Fibroblast of mammary gland (primary cell): ENCODE measurements at regions not wholly inside any gene's neighbourhood (a gene's known extent, or its start where the extent isn't known, plus 50 kb on each side); places are given as distances from the start of the nearest gene placed in this dataset.

ENCODE experiments used
- DNase-seq: peaks from one replicate; pipeline ENCODE4 v3.0.0-alpha.2; 2010; ENCODE audit warnings: low read depth
- H3K4me3 ChIP-seq: 2 replicates; pipeline ENCODE4 v1.5.1; 2011; ENCODE audit warnings: low read depth, mild to moderate bottlenecking, low read length, moderate library complexity; ENCODE audit not compliant: control insufficient read depth
- TF ChIP-seq, protein P1 (sequence below): conservative IDR thresholded peaks from 2 replicates; pipeline ENCODE4 v1.5.1; 2011; ENCODE audit warnings: low read depth, low read length, inconsistent platforms; ENCODE audit not compliant: control insufficient read depth, insufficient read depth

DNA sequence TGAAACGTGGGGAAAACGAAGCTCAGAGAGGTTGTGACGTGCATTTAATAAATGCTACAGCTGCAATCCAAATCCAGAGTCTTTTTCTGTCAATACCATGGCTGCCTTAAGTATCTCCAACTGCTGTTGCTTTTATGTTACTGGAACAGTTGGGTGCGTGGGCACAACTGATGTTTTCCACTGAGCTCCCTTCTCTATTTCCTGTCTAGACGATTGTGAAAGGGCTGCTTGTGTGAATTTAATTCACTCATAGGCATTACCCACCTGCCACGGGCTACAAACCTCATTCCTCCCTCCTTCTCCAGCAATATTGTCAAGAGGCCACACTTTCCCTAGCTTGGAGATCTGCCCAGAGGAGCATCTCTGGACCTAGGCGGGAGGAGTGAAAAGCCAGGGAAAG, 526.0 kb downstream of the MID1IP1 start:
- no peak for DNase-seq
- TF ChIP-seq, protein P1, sequence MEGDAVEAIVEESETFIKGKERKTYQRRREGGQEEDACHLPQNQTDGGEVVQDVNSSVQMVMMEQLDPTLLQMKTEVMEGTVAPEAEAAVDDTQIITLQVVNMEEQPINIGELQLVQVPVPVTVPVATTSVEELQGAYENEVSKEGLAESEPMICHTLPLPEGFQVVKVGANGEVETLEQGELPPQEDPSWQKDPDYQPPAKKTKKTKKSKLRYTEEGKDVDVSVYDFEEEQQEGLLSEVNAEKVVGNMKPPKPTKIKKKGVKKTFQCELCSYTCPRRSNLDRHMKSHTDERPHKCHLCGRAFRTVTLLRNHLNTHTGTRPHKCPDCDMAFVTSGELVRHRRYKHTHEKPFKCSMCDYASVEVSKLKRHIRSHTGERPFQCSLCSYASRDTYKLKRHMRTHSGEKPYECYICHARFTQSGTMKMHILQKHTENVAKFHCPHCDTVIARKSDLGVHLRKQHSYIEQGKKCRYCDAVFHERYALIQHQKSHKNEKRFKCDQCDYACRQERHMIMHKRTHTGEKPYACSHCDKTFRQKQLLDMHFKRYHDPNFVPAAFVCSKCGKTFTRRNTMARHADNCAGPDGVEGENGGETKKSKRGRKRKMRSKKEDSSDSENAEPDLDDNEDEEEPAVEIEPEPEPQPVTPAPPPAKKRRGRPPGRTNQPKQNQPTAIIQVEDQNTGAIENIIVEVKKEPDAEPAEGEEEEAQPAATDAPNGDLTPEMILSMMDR, result no peak
- H3K4me3 ChIP-seq, result no peak overlapping the region

DNA sequence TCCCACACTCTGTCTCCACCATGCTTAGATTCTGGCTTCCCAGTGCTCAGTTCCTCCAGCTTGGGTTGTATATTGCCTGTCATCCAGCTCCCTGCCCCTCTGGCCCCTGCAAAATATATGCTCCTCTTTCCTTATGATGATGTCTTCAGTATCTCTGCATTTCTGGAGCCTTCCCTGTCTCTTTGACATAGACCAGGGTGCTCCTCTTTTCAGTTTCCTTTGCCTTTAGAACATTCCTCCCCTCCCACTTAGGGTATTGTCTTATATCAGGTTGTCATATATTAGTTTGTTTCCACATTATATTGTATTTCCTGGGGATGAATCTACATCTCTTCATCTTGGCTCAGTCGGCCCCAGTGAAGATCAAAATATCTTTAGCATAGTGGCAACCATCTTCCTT, 526.4 kb downstream of the MID1IP1 start:
- H3K4me3 ChIP-seq, result no peak overlapping the region
- TF ChIP-seq, protein P1, result no peak
- DNase-seq, result no peak

DNA sequence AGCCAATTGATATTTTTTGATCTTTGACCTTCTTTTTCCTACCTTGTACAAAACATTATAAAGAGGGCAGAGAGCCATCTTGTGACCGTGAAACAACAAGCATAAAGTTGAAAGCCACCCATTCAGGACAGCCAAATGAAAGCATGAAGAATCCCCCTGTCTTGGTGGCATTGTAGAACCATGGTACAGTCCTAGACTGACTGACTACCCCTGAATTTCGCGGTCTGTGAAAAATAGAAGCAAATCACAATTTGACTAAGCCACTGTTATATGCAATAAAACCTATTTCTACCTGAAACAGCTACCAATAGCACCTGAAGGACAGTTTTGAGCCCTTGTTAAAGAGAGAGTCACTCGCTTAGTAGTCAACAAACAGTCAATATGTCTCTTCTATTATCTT, 527.4 kb downstream of the MID1IP1 start:
- no peak overlapping the region for H3K4me3 ChIP-seq
- no peak for DNase-seq
- TF ChIP-seq, protein P1, result no peak

DNA sequence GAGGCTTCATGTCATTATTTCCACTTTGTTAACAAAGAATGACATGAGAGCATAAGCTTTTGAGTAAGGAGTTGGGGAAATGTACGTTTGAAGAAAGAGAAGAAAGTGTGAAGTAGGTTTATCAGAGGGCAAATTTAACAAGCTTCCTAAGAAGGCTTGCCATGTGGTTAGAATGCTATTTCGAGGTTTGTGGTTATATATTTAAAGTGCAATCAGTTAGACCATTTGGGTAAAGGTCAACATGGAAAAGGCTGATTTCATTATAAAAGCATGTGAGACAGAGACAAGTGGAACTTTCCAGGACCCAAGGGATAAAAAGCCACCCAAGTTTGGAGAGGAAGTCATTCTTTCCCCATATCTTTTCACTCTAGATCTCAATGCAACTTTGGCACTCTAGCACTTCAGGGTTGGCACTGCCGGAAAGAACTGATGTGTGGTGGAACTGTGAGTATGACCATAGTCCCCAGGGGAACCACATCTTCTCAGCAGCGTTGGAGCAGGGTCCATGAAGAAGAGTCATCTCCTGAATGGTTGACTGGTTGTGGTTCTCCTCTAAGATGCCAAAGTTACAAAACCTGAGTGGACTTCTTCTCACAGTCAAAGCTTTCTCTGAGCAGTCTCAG, 529.9 kb downstream of the MID1IP1 start:
- DNase-seq, result no peak
- no peak overlapping the region for H3K4me3 ChIP-seq
- TF ChIP-seq, protein P1, result no peak

DNA sequence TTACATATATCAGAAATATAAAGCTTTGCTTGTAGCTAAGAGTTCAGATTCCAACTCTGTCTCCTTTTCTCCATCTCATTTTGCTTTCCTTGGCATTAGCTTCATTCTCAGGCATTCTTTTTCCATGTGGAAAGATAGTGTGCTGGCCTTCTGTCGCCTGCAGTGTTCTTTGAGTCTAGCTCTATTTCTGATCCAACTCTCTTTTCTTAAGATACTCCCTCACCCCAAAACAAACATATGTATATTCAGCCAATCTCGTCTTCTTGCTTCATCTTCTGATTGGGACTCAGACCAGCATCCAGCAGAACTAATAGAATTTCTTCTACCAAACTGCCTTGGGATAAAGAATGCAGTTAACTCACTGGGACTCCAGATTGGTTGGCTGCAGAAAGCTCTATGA, 532.2 kb downstream of the MID1IP1 start:
- TF ChIP-seq, protein P1, result no peak
- DNase-seq, result no peak
- H3K4me3 ChIP-seq, result no peak overlapping the region

DNA sequence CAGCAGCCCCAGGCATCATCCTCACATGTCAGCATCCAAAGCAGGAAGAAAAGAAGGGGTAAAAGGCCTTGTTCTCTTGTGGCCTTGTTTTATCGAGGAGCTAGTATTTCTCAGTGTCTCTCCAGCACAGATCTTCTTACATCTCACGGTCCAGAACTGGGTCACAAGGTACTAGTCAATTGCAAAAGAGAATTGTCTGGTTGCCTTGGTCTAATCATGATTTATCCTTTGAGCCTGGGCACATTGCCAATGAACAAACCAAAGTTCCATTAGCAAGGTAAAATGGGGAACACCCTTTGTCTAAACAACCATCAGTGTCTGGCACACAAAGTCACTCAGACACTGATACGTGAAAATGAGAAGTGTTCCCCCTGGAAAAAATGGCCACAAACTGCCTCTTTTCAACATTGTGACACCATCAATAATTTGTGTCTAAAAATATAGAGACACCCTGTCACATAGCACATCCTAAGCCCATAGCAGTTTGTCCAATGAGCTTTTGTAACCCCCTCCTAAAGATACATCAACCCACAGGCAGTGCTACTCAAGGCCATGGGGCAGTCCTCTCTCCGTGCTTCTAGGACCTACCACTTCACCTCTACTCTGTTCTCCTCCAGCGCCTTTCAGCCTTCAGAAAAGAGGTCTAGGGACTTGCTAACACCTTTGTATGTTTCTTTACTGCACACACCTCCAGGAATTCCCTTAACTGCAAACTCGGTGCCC, 534.4 kb downstream of the MID1IP1 start:
- no peak overlapping the region for H3K4me3 ChIP-seq
- TF ChIP-seq, protein P1, result no peak
- no peak for DNase-seq
